IPS DF 4.7 (cell line): ENCODE measurements at regions not wholly inside any gene's neighbourhood (a gene's known extent, or its start where the extent isn't known, plus 50 kb on each side); places are given as distances from the start of the nearest gene placed in this dataset.
"Not testable (repeated sequence)": the region's sequence is repeated elsewhere in the genome, so short reads cannot be mapped to it uniquely, and the experiment has no call there.

ENCODE experiments used
- DNase-seq: peaks from one replicate; pipeline ENCODE4 v3.0.0-alpha.2; 2013; ENCODE audit warnings: low spot score; ENCODE audit errors: extremely low read depth

GRCh38 chr1:29388170-29388569 is 151.8 kb downstream of the PTPRU start:
- DNase-seq: no peak

GRCh38 chr1:29387210-29387609 is 150.9 kb downstream of the PTPRU start:
- no peak for DNase-seq

DNA sequence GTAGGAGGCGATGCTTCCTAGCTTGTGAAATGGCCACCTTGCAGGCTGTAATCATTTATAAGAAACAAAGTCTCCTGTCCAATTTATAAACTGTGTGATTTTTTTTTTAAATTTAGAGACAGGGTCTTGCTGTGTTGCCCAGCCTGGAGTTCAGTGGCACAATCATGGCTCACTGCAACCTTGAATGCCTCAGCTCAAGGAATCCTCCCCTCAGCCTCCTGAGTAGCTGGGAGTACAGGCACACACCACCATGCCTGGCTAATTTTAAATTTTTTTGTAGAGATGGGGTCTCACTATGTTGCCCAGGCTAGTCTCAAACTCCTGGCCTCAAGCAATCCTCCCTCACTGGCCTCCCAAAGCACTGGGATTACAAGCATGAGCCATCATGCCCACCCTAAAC is 150.1 kb downstream of the PTPRU start:
- DNase-seq: not testable (repeated sequence)

- DNase-seq: no peak
Measured at GRCh38 chr1:29385966-29386365, 149.6 kb downstream of the PTPRU start.

DNA sequence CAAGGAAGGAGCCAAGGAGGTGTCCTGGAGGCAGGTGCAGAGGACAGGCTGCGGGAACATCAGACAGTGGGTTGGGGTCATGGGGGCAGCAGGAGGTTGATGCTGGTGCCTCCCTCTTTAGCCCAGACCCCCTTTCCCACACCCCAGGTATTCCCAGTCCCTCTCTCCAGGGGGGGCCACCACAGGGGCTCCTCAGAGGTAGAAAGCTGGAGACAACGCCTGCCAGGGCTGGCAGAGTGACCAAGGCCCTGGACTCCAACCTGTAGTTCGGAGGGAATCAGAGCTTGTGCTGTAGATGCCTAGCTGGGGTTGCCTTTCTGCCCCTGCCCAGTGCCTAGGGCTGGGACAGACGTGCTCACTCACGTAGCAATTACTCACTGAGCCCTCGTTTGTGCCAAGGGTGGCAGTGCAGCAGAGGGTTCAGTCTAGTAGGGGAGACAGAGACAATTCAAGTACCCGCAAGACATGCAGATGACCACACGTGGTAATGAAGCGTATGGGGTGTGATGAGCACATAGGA is 148.2 kb downstream of the PTPRU start:
- DNase-seq: no peak

DNA sequence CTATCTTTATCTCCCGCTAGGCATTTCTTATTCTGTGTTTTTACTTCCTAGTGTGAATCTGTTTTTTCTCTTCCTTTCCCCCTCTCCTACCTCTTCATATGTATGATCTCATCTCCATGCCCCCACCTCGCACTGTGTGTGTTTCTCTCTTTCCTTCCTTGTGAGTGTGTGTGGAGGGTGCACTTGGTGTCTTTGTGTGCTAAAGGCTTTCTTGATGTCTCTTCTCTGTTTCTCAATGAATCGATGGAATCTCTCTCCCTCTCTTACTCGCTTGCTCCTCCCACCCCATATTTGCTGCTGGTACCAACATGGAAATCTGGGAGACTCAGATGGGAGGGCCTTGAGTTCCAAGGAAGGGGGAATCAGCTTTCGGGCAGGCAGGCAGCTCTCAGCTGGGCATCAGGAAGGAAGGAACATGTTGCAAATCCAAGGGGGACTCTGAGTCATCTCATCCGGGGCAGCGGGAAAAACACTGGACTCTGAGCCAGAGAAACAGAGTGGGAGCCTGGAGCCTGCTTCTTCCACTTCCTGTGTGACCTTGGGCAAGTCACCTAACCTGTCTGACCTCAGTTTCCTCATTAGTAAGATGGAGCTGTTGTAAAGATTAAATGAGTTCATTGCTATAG is 147.5 kb downstream of the PTPRU start:
- DNase-seq: no peak

- DNase-seq: no peak
Measured at GRCh38 chr1:29382851-29383745, 146.8 kb downstream of the PTPRU start.

GRCh38 chr1:29381426-29381825 is 145.1 kb downstream of the PTPRU start:
- no peak for DNase-seq

- DNase-seq: no peak
Measured at GRCh38 chr1:29380532-29380931, 144.2 kb downstream of the PTPRU start.

DNA sequence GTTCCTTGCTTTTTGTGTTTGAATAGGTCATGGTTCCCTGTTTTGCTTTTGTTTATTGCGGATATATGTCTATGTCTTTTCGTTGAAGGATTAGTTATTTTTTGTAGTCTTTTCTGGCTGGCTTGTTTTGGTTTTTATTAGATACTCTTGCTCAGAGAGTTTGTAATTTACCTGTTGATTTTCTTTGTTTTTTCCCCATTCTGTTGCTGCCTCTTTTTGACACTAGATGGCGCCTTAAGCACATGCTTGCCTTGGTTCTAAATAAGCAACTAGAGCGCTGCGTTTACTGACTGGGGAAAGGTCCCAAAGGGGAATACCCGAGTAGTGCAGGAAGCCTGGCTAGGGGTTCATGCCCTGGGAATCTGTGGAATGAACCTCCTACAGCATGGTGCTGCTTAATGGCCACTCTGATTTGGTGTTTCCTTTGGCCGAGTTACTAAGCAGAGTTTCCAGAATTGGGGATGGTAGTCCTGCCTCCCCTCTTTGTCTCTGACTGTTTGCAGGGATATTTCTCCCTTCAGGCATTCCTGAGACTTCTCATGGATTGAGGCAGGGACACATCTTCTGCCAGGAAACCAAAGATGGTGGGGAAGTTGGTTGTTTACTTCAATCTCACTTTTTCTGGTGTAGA is 143.2 kb downstream of the PTPRU start:
- peak; percentile 69 for DNase-seq
